K562 (cell line): ENCODE measurements at regions not wholly inside any gene's neighbourhood (a gene's known extent, or its start where the extent isn't known, plus 50 kb on each side); places are given as distances from the start of the nearest gene placed in this dataset.

Experiments
- ATAC-seq: fragments of 200-7000 bp; cut with Tn5 transposase; 3 replicates; pipeline ENCODE4 v1.9.1; 2020; ENCODE audit warnings: moderate library complexity
- BruUV-seq: library from RNA; stranded (reverse); fragments of 400-500 nt; replicated peaks from 2 replicates; lab custom pipeline; 2021; lab: Mats Ljungman, UMichigan
- CTCF ChIA-PET: fragments of 300-600 bp; formaldehyde crosslinking; extraction: SDS; loops from one replicate; lab custom pipeline; 2021; ENCODE audit warnings: low intra/inter-chr PET ratio; lab: Yijun Ruan, JAX
- POLR2A ChIA-PET: fragments of 300-600, 350-650 bp; sonication (Branson Sonifier 250); formaldehyde crosslinking; extraction: SDS; loops from one replicate; lab custom pipeline; 2021; ENCODE audit warnings: antibody characterized with exemption, inconsistent platforms; lab: Yijun Ruan, JAX
- DNase-seq, 4 experiments: peaks; one replicate each; pipeline versions ENCODE4 v3.0.0 to v3.0.0-alpha.2; 2011 to 2018; ENCODE audit warnings: low spot score in 3 of 4, mixed read lengths in 3 of 4; ENCODE audit errors: extremely low read depth in 1 of 4
- FAIRE-seq: peaks from 2 replicates; lab custom pipeline; 2011; peaks lifted over from hg19 to GRCh38; lab: Jason Lieb, UNC
- H2AFZ ChIP-seq: 2 replicates; pipeline ENCODE4 v1.6.0; 2011; ENCODE audit warnings: low read depth, low read length, control low read depth, inconsistent platforms
- H3K27ac ChIP-seq: fragments of 200-600 bp; 3 replicates; pipeline ENCODE4 v1.8.0; 2011; ENCODE audit warnings: low read depth, mild to moderate bottlenecking, control low read depth, inconsistent platforms, low read length, moderate library complexity, mixed read lengths; ENCODE audit errors: extremely low read depth
- H3K27me3 ChIP-seq, 2 experiments: fragments of 300-600 bp in 1 of 2; 2 replicates in 1 of 2; 3 replicates in 1 of 2; pipeline versions ENCODE4 v1.6.0 to v1.8.0; 2011; ENCODE audit warnings: inconsistent platforms in 2 of 2, low read length in 2 of 2, mild to moderate bottlenecking in 1 of 2, mixed read lengths in 1 of 2, moderate library complexity in 1 of 2; ENCODE audit not compliant: control insufficient read depth in 2 of 2, insufficient read depth in 2 of 2
- H3K36me3 ChIP-seq: fragments of 300-600 bp; 3 replicates; pipeline ENCODE4 v1.8.0; 2011; ENCODE audit warnings: mild to moderate bottlenecking, low read length, inconsistent platforms; ENCODE audit not compliant: control insufficient read depth, insufficient read depth
- H3K4me1 ChIP-seq, 2 experiments: fragments of 200-600 bp in 1 of 2; replicated peaks in 1 of 2; 2 replicates in 1 of 2; 3 replicates in 1 of 2; pipeline versions ENCODE4 v1.5.1 to v1.8.0; 2011; ENCODE audit warnings: inconsistent platforms in 2 of 2, low read length in 2 of 2, mild to moderate bottlenecking in 1 of 2, mixed read lengths in 1 of 2, moderate library complexity in 1 of 2; ENCODE audit not compliant: control insufficient read depth in 2 of 2, insufficient read depth in 2 of 2
- H3K4me2 ChIP-seq: 2 replicates; pipeline ENCODE4 v1.6.1; 2011; ENCODE audit warnings: low read length, control low read depth, inconsistent platforms, mixed read lengths; ENCODE audit not compliant: insufficient read depth
- H3K4me3 ChIP-seq: fragments of 200-600 bp; sonication (generic), shearing (Covaris generic); 2 replicates; pipeline ENCODE4 v1.5.1; 2016; ENCODE audit warnings: control low read depth, inconsistent platforms
- H3K79me2 ChIP-seq: fragments of 200-600 bp; 3 replicates; pipeline ENCODE4 v1.8.0; 2011; ENCODE audit warnings: low read length, inconsistent platforms; ENCODE audit not compliant: control insufficient read depth, insufficient read depth
- H3K9ac ChIP-seq, 2 experiments: 2 replicates each; pipeline versions ENCODE4 v1.6.0 to v1.6.1; 2011; ENCODE audit warnings: low read depth in 2 of 2, low read length in 2 of 2, control low read depth in 1 of 2, inconsistent platforms in 1 of 2, mild to moderate bottlenecking in 1 of 2, mixed read lengths in 1 of 2; ENCODE audit not compliant: insufficient read depth in 1 of 2
- H3K9me1 ChIP-seq: one replicate; pipeline ENCODE4 v1.6.0; 2011; ENCODE audit warnings: inconsistent platforms, mild to moderate bottlenecking, low read length, moderate library complexity; ENCODE audit not compliant: control insufficient read depth, insufficient read depth
- H3K9me3 ChIP-seq: replicated peaks from 2 replicates; pipeline ENCODE4 v1.5.1; 2011; ENCODE audit warnings: low read depth, low read length, inconsistent platforms; ENCODE audit not compliant: control insufficient read depth, insufficient read depth
- H4K20me1 ChIP-seq: replicated peaks from 2 replicates; pipeline ENCODE4 v1.6.1; 2011; ENCODE audit warnings: low read length, inconsistent platforms, mixed read lengths; ENCODE audit not compliant: control insufficient read depth, insufficient read depth
- ASH1L ChIP-seq: fragments of 450-650 bp; IDR thresholded peaks from 2 replicates; pipeline ENCODE4 v1.6.1; 2018; ENCODE audit warnings: borderline replicate concordance, mild to moderate bottlenecking, low read depth; ENCODE audit not compliant: partially characterized antibody
- BDP1 ChIP-seq: IDR thresholded peaks from 3 replicates; pipeline ENCODE4 v1.6.1; 2011; ENCODE audit not compliant: insufficient read length, insufficient read depth
- CREB1 ChIP-seq, 2 experiments: sonication (generic) in 1 of 2; formaldehyde crosslinking in 1 of 2; IDR thresholded peaks; 2 replicates each; pipeline versions ENCODE4 v1.6.1 to v1.8.0; 2012 to 2022; ENCODE audit warnings: inconsistent platforms in 1 of 2, mild to moderate bottlenecking in 1 of 2, missing genetic modification reagents in 1 of 2, moderate library complexity in 1 of 2
- HMGN3 ChIP-seq: IDR thresholded peaks from 2 replicates; pipeline ENCODE4 v1.6.1; 2011; ENCODE audit warnings: borderline replicate concordance, low read depth, mild to moderate bottlenecking, mixed read lengths, low read length; ENCODE audit not compliant: insufficient read length; ENCODE audit errors: extremely low read depth
- MGA ChIP-seq: fragments of 450-650 bp; IDR thresholded peaks from 2 replicates; pipeline ENCODE4 v1.6.1; 2016; ENCODE audit warnings: mild to moderate bottlenecking, moderate library complexity
- NR0B1 ChIP-seq: fragments of 450-650 bp; IDR thresholded peaks from one replicate; pipeline ENCODE4 v1.6.1; 2018; ENCODE audit warnings: mild to moderate bottlenecking, moderate library complexity; ENCODE audit not compliant: partially characterized antibody
- SREBF1 ChIP-seq: fragments of 150-350 bp; IDR thresholded peaks from 2 replicates; pipeline ENCODE4 v1.6.1; 2014; ENCODE audit warnings: antibody characterized with exemption, low read depth, low read length, borderline replicate concordance
- ZNF449 ChIP-seq: fragments of 250-450 bp; sonication (Bioruptor Pico); IDR thresholded peaks from 2 replicates; pipeline ENCODE4 v1.8.0; 2022; ENCODE audit warnings: moderate library complexity, mild to moderate bottlenecking, inconsistent platforms
- WGBS: fragments of 100-300 bp; shearing (Covaris generic); methylation state at CpG from one replicate; pipeline ENCODE4 v1.1.6; 2016; ENCODE audit warnings: low coverage, mixed read lengths; ENCODE audit not compliant: insufficient coverage; ENCODE audit errors: missing lambda C conversion rate; 5-methylcytosine and 5-hydroxymethylcytosine counted together
- in situ Hi-C: fragments of 300-500 bp; cut with MboI; formaldehyde crosslinking; loops from 4 replicates; pipeline ENCODE4 v1.15.0; 2018; ENCODE audit warnings: inconsistent platforms, mixed read lengths
- intact Hi-C: fragments of 100-400 bp; cut with micrococcal nuclease; formaldehyde crosslinking; loops from 2 replicates; pipeline ENCODE4 v1.14.2; 2022

- Histone ChIP-seq H3K9me3 (no peaks in the 10 kb centered on the region), H3K79me2 (no peaks in the 10 kb centered on the region), H3K4me3 (no peak overlapping the region), H4K20me1 (no peaks in the 10 kb centered on the region), H3K27ac (no peak overlapping the region), H3K4me1 (no peaks in the 10 kb centered on the region), H3K4me2 (no peak overlapping the region), H2AFZ (no peak overlapping the region), H3K9me1 (no peaks in the 10 kb centered on the region), H3K9ac (no peak overlapping the region), H3K36me3 (no peaks in the 10 kb centered on the region), H3K27me3 (no peaks in the 10 kb centered on the region)
- in situ Hi-C loops: no loop called here
- intact Hi-C loops: no loop called here
- CTCF ChIA-PET: no interaction called here
- BruUV-seq: no TSS peak
- POLR2A ChIA-PET: interaction anchor here (0.5 to 1.3 kb wide), 2 partner anchors 9 to 10 kb away, joined by 3 read pairs; no protein-coding TSS in a partner anchor
- DNase-seq (no peak), ATAC-seq (no peak), FAIRE-seq (no peak)
- 0% methylated on average over 4 of the region's 4 CpGs for WGBS
- TF ChIP-seq BDP1: no peak
- no peak for TF ChIP-seq ASH1L
- TF ChIP-seq HMGN3: no peak
- TF ChIP-seq CREB1 (IDR thresholded peaks at IDR 0.05): no peak
- TF ChIP-seq CREB1 (CRISPR knock-in tag; IDR thresholded peaks at IDR 0.05): no peak
- no peak for TF ChIP-seq NR0B1
- TF ChIP-seq SREBF1: no peak
- TF ChIP-seq MGA: no peak
- no peak for TF ChIP-seq ZNF449 (CRISPR knock-in tag)
Measured at GRCh38 chr9:110078604-110079003, 129.4 kb downstream of the C9orf152 start.
